ENCODE measurements at regions not wholly inside any gene's neighbourhood (a gene's known extent, or its start where the extent isn't known, plus 50 kb on each side); places are given as distances from the start of the nearest gene placed in this dataset.

DNA sequence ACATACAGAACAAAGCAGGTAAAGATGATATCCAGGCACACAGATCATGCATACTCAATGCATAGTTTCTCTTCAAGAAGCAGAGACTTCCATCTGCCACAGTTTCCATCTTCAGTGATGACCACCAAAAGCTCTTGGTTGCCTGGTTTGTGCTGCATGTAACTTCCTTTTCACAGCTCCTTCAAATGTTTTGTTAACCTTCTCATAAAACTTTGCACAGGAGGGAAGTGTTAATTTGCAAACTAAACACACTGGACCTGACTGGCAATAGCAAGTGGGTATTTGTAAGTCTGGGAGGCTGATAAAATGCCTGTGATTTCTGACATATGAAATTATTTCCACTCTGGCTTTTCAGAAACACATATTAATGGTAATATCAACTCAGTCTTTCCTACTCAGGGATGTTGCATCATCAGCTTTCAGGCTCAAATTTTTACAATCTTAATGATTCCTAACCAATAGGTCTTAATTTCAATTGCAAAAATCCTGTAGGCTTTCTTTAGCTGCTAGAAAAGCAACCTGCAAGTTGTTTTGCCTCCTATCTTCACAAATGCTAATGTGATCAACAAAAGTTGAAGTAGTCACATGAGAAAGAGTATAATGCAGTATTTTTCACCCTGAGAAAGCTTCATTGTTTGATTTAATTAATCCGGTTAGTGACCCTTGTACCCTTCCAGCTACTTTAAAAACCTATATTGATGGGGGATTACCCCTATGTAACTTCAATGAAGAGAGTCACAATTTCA lies 575.6 kb downstream of the DIAPH3 start:
- H3K36me3 Mint-ChIP-seq: no peaks in the 10 kb centered on the region
- intact Hi-C loops (cut with micrococcal nuclease): no loop called here

DNA sequence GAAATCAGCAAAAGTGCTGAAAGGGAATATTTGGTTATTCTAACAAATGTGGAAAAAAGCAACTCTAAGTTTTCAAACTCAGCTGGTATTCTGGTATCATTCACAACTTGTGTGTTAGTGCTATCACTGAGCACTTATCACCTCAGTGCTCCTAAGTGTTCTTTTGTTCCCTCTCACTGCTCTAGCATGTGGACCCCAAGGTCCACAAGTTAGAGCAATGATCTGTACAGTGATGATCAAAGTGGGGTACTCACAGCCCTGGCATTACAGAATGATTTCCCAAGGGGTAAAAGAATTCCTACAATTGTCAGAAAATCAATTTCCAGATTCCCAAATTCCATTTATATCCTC lies 575.0 kb downstream of the DIAPH3 start:
- Histone ChIP-seq H3K36me3 (ENCODE audit: control insufficient read depth, insufficient read depth, low read length) (no peaks in the 10 kb centered on the region), H3K4me3 (ENCODE audit: low read length) (no peak overlapping the region), H3K4me1 (ENCODE audit: control insufficient read depth, insufficient read depth, low read length) (no peaks in the 10 kb centered on the region), H3K27me3 (ENCODE audit: control insufficient read depth, insufficient read depth, low read length) (no peaks in the 10 kb centered on the region), H3K27ac (ENCODE audit: low read length) (no peak overlapping the region), H3K9me3 (ENCODE audit: control insufficient read depth, insufficient read depth, low read length) (no peaks in the 10 kb centered on the region)
- H3K4me1 Mint-ChIP-seq: no peaks in the 10 kb centered on the region
- H3K4me3 Mint-ChIP-seq: no peak overlapping the region
- TF ChIP-seq, protein P1, sequence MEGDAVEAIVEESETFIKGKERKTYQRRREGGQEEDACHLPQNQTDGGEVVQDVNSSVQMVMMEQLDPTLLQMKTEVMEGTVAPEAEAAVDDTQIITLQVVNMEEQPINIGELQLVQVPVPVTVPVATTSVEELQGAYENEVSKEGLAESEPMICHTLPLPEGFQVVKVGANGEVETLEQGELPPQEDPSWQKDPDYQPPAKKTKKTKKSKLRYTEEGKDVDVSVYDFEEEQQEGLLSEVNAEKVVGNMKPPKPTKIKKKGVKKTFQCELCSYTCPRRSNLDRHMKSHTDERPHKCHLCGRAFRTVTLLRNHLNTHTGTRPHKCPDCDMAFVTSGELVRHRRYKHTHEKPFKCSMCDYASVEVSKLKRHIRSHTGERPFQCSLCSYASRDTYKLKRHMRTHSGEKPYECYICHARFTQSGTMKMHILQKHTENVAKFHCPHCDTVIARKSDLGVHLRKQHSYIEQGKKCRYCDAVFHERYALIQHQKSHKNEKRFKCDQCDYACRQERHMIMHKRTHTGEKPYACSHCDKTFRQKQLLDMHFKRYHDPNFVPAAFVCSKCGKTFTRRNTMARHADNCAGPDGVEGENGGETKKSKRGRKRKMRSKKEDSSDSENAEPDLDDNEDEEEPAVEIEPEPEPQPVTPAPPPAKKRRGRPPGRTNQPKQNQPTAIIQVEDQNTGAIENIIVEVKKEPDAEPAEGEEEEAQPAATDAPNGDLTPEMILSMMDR (IDR thresholded peaks at IDR 0.05): no peak
- intact Hi-C loops (cut with micrococcal nuclease): no loop called here
- H3K9me3 Mint-ChIP-seq: peaks cover 3 to 4% of the 10 kb centered on the region in 2 donors
- ATAC-seq (no peak), DNase-seq (no peak)
- H3K27me3 Mint-ChIP-seq (ENCODE audit: low read depth in 2 of 2): no peaks in the 10 kb centered on the region
- no peak overlapping the region for H3K27ac Mint-ChIP-seq
- H3K36me3 Mint-ChIP-seq: no peaks in the 10 kb centered on the region

More for the DNA sequence above, 575.6 kb downstream of the DIAPH3 start:
- TF ChIP-seq, protein P1 (IDR thresholded peaks at IDR 0.05): no peak
- Histone ChIP-seq H3K27ac (ENCODE audit: low read length) (no peak overlapping the region), H3K4me1 (ENCODE audit: control insufficient read depth, insufficient read depth, low read length) (no peaks in the 10 kb centered on the region), H3K4me3 (ENCODE audit: low read length) (no peak overlapping the region), H3K9me3 (ENCODE audit: control insufficient read depth, insufficient read depth, low read length) (no peaks in the 10 kb centered on the region), H3K27me3 (ENCODE audit: control insufficient read depth, insufficient read depth, low read length) (no peaks in the 10 kb centered on the region), H3K36me3 (ENCODE audit: control insufficient read depth, insufficient read depth, low read length) (no peaks in the 10 kb centered on the region)
- DNase-seq: no peak
- Mint-ChIP-seq H3K27me3 (ENCODE audit: low read depth in 2 of 2) (no peaks in the 10 kb centered on the region), H3K4me1 (no peaks in the 10 kb centered on the region), H3K4me3 (no peak overlapping the region), H3K27ac (no peak overlapping the region), H3K9me3 (peaks cover 3 to 4% of the 10 kb centered on the region in 2 donors)
- ATAC-seq: no peak
- 60% methylated on average over 1 of the region's 1 CpG for WGBS (ENCODE audit: insufficient coverage)

DNA sequence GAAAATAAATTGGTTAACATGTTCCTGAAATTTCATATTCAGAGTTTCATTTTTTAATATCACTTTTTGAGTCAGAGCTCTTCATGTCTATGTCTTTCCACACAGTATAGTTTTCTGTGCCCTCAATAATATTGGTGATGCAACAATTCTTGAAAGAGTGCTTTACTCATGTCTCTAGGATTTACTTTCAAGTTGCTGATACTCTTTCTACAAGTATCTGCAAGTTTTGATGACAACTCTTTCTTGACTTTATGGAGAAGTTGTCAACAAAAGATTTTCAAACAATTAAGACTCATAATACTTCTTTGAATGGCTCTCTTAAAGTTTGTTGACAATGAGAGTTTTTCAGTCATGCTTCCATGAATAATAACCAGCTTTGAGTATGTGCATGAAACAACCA lies 561.7 kb downstream of the DIAPH3 start:
- Mint-ChIP-seq H3K9me3 (peaks cover 15 to 22% of the 10 kb centered on the region in 2 donors), H3K4me1 (no peaks in the 10 kb centered on the region), H3K36me3 (no peaks in the 10 kb centered on the region), H3K27ac (no peak overlapping the region), H3K27me3 (ENCODE audit: low read depth in 2 of 2) (no peaks in the 10 kb centered on the region), H3K4me3 (no peak overlapping the region)
- TF ChIP-seq, protein P1 (IDR thresholded peaks at IDR 0.05): no peak
- Histone ChIP-seq H3K4me1 (ENCODE audit: control insufficient read depth, insufficient read depth, low read length) (no peaks in the 10 kb centered on the region), H3K9me3 (ENCODE audit: control insufficient read depth, insufficient read depth, low read length) (no peaks in the 10 kb centered on the region), H3K27me3 (ENCODE audit: control insufficient read depth, insufficient read depth, low read length) (no peaks in the 10 kb centered on the region), H3K4me3 (ENCODE audit: low read length) (no peak overlapping the region), H3K27ac (ENCODE audit: low read length) (no peak overlapping the region), H3K36me3 (ENCODE audit: control insufficient read depth, insufficient read depth, low read length) (no peaks in the 10 kb centered on the region)
- DNase-seq (no peak), ATAC-seq (no peak)
- intact Hi-C loops (cut with micrococcal nuclease): no loop called here

DNA sequence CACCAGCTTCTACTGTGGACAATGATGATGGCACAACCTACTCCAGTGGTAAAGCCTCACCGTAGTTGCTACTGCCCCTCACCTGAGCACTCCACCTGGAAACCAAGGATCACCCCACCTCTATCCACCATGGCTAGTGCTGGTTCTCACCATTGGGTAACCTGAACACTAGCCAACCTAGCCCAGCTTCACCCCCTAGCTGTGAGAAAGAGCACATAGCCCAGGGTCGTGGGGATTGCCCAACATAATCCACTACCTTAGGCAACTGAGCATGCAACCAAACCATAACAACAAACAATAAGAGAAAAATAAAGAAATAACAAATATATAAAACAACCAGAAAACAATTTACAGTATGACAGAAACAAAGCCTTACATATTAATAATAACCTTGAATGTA lies 560.1 kb downstream of the DIAPH3 start:
- Mint-ChIP-seq H3K27ac (no peak overlapping the region), H3K9me3 (peaks cover 15 to 20% of the 10 kb centered on the region in 2 donors), H3K4me1 (no peaks in the 10 kb centered on the region), H3K4me3 (no peak overlapping the region), H3K27me3 (ENCODE audit: low read depth in 2 of 2) (no peaks in the 10 kb centered on the region), H3K36me3 (no peaks in the 10 kb centered on the region)
- no peak overlapping the region for H3K4me3 ChIP-seq (ENCODE audit: low read length)
- TF ChIP-seq, protein P1 (IDR thresholded peaks at IDR 0.05): no peak
- no peaks in the 10 kb centered on the region for H3K4me1 ChIP-seq (ENCODE audit: control insufficient read depth, insufficient read depth, low read length)
- ATAC-seq: no peak
- DNase-seq: no peak
- no peaks in the 10 kb centered on the region for H3K27me3 ChIP-seq (ENCODE audit: control insufficient read depth, insufficient read depth, low read length)
- no peak overlapping the region for H3K27ac ChIP-seq (ENCODE audit: low read length)
- WGBS (ENCODE audit: insufficient coverage): 81% methylated on average over 2 of the region's 2 CpGs
- no peaks in the 10 kb centered on the region for H3K9me3 ChIP-seq (ENCODE audit: control insufficient read depth, insufficient read depth, low read length)
- no peaks in the 10 kb centered on the region for H3K36me3 ChIP-seq (ENCODE audit: control insufficient read depth, insufficient read depth, low read length)
- intact Hi-C loops (cut with micrococcal nuclease): no loop called here
